ENCODE measurements at regions not wholly inside any gene's neighbourhood (a gene's known extent, or its start where the extent isn't known, plus 50 kb on each side); places are given as distances from the start of the nearest gene placed in this dataset.

- no peak overlapping the region for H3K9ac ChIP-seq (ENCODE audit: low read length)
- Mint-ChIP-seq H3K27ac (no peak overlapping the region), H3K27me3 (peaks cover 11% of the 10 kb centered on the region), H3K4me1 (no peaks in the 10 kb centered on the region), H3K9me3 (ENCODE audit: insufficient read depth) (no peaks in the 10 kb centered on the region), H3K4me3 (no peak overlapping the region)
- no peak overlapping the region for H3K4me2 ChIP-seq (replicated peaks; ENCODE audit: low read depth, low read length, poor library complexity, severe bottlenecking)
- 96% methylated on average over 11 of the region's 19 CpGs for WGBS (ENCODE audit: insufficient coverage)
- H3K79me2 ChIP-seq (ENCODE audit: control insufficient read depth, insufficient read depth, low read length), result no peaks in the 10 kb centered on the region
- H3K9me3 ChIP-seq (ENCODE audit: control extremely low read depth in 1 of 3, control insufficient read depth in 2 of 3, insufficient read depth in 1 of 3, low read length in 2 of 3), result peaks cover 0 to 14% (median 0%) of the 10 kb centered on the region in 3 donors
- peaks cover 0 to 11% (median 0%) of the 10 kb centered on the region in 4 experiments for H3K27me3 ChIP-seq (replicated peaks in 1 of 4; ENCODE audit: control extremely low read depth in 1 of 4, control insufficient read depth in 3 of 4, insufficient read depth in 4 of 4, low read length in 3 of 4)
- no peaks in the 10 kb centered on the region for H4K20me1 ChIP-seq (ENCODE audit: control insufficient read depth, insufficient read depth, low read length, poor library complexity, severe bottlenecking)
- no peak overlapping the region for H3K4me3 ChIP-seq (ENCODE audit: control extremely low read depth in 1 of 5, extremely low read depth in 1 of 5, insufficient read depth in 1 of 5, low read depth in 2 of 5, low read length in 4 of 5)
- POLR2A ChIA-PET, result no interaction called here
- CTCF ChIA-PET, result no interaction called here
- H2AFZ ChIP-seq (ENCODE audit: insufficient read depth, low read depth, low read length, poor library complexity, severe bottlenecking), result no peak overlapping the region
- intact Hi-C loops (cut with micrococcal nuclease), result no loop called here
- H3K4me1 ChIP-seq (ENCODE audit: control insufficient read depth in 2 of 2, insufficient read depth in 2 of 2, low read length in 2 of 2), result no peaks in the 10 kb centered on the region
- H3K36me3 ChIP-seq (replicated peaks in 1 of 2; ENCODE audit: control extremely low read depth in 1 of 2, control insufficient read depth in 1 of 2, extremely low read depth in 1 of 2, insufficient read depth in 2 of 2, low read length in 1 of 2), result no peaks in the 10 kb centered on the region
- no peak for ATAC-seq (ENCODE audit: low read depth)
- TF ChIP-seq EZH2 (IDR thresholded peaks at IDR 0.05; ENCODE audit: borderline replicate concordance, insufficient read depth, low read depth, low read length, poor library complexity, severe bottlenecking) (no peak), CTCF (IDR thresholded peaks at IDR 0.05) (no peak)
- no peak overlapping the region for H3K27ac ChIP-seq (ENCODE audit: low read length in 2 of 2)
- no peak for DNase-seq
Measured at GRCh38 chr20:63134201-63134612, 81.7 kb downstream of the YTHDF1 start.

- no peaks in the 10 kb centered on the region for H4K20me1 ChIP-seq (ENCODE audit: control insufficient read depth, insufficient read depth, low read length, poor library complexity, severe bottlenecking)
- POLR2A ChIA-PET, result no interaction called here
- H3K27me3 ChIP-seq (replicated peaks in 1 of 4; ENCODE audit: control extremely low read depth in 1 of 4, control insufficient read depth in 3 of 4, insufficient read depth in 4 of 4, low read length in 3 of 4), result peaks cover 0 to 13% (median 0%) of the 10 kb centered on the region in 4 experiments
- H3K4me1 ChIP-seq (ENCODE audit: control insufficient read depth in 2 of 2, insufficient read depth in 2 of 2, low read length in 2 of 2), result no peaks in the 10 kb centered on the region
- WGBS (ENCODE audit: insufficient coverage), result 93% methylated on average over 15 of the region's 15 CpGs
- H3K79me2 ChIP-seq (ENCODE audit: control insufficient read depth, insufficient read depth, low read length), result no peaks in the 10 kb centered on the region
- H3K4me3 ChIP-seq (ENCODE audit: control extremely low read depth in 1 of 5, extremely low read depth in 1 of 5, insufficient read depth in 1 of 5, low read depth in 2 of 5, low read length in 4 of 5), result no peak overlapping the region
- DNase-seq, result no peak
- H3K9me3 ChIP-seq (ENCODE audit: control extremely low read depth in 1 of 3, control insufficient read depth in 2 of 3, insufficient read depth in 1 of 3, low read length in 2 of 3), result peaks cover 0 to 14% (median 0%) of the 10 kb centered on the region in 3 donors
- TF ChIP-seq CTCF (IDR thresholded peaks at IDR 0.05) (no peak), EZH2 (IDR thresholded peaks at IDR 0.05; ENCODE audit: borderline replicate concordance, insufficient read depth, low read depth, low read length, poor library complexity, severe bottlenecking) (no peak)
- no peak overlapping the region for H2AFZ ChIP-seq (ENCODE audit: insufficient read depth, low read depth, low read length, poor library complexity, severe bottlenecking)
- intact Hi-C loops (cut with micrococcal nuclease), result no loop called here
- CTCF ChIA-PET, result interaction anchor here (0.6 kb wide), 1 partner anchor 203 kb away, joined by 3 read pairs; no protein-coding TSS in a partner anchor
- no peak for ATAC-seq (ENCODE audit: low read depth)
- H3K27me3 Mint-ChIP-seq, result peaks cover 16% of the 10 kb centered on the region
- no peak overlapping the region for H3K27ac Mint-ChIP-seq
- H3K9me3 Mint-ChIP-seq (ENCODE audit: insufficient read depth), result no peaks in the 10 kb centered on the region
- H3K4me2 ChIP-seq (replicated peaks; ENCODE audit: low read depth, low read length, poor library complexity, severe bottlenecking), result no peak overlapping the region
- no peak overlapping the region for H3K27ac ChIP-seq (ENCODE audit: low read length in 2 of 2)
- H3K9ac ChIP-seq (ENCODE audit: low read length), result no peak overlapping the region
- no peak overlapping the region for H3K4me3 Mint-ChIP-seq
- H3K4me1 Mint-ChIP-seq, result no peaks in the 10 kb centered on the region
- H3K36me3 ChIP-seq (replicated peaks in 1 of 2; ENCODE audit: control extremely low read depth in 1 of 2, control insufficient read depth in 1 of 2, extremely low read depth in 1 of 2, insufficient read depth in 2 of 2, low read length in 1 of 2), result no peaks in the 10 kb centered on the region
Measured at GRCh38 chr20:63133481-63134091, 82.3 kb downstream of the YTHDF1 start.

All from B cell (primary cell).